Liver (tissue), 8 donors: ENCODE measurements at regions not wholly inside any gene's neighbourhood (a gene's known extent, or its start where the extent isn't known, plus 50 kb on each side); places are given as distances from the start of the nearest gene placed in this dataset.
A peak's percentile ranks its signal among the peaks of the same experiment; 100 is the strongest.

Experiments
- DNase-seq: peaks from one replicate; pipeline ENCODE4 v3.0.0-alpha.2; 2017; ENCODE audit warnings: low spot score
- H3K27ac ChIP-seq, 2 donors: one replicate each; pipeline ENCODE4 v1.7.0; 2013; ENCODE audit warnings: inconsistent platforms in 2 of 2, low read length in 2 of 2, control low read depth in 1 of 2, low read depth in 1 of 2, mild to moderate bottlenecking in 1 of 2
- H3K27me3 ChIP-seq, 4 donors: one replicate each; pipeline versions ENCODE4 v1.6.1 to v1.7.0; 2013; ENCODE audit warnings: low read length in 3 of 4, inconsistent platforms in 1 of 4, mild to moderate bottlenecking in 1 of 4, moderate library complexity in 1 of 4; ENCODE audit not compliant: control insufficient read depth in 4 of 4, insufficient read depth in 4 of 4
- H3K36me3 ChIP-seq, 4 donors: one replicate each; pipeline versions ENCODE4 v1.6.1 to v1.7.0; 2013; ENCODE audit warnings: low read length in 3 of 4, mild to moderate bottlenecking in 3 of 4, low read depth in 1 of 4, moderate library complexity in 1 of 4; ENCODE audit not compliant: control insufficient read depth in 4 of 4, insufficient read depth in 3 of 4
- H3K4me1 ChIP-seq, 4 donors: one replicate each; pipeline versions ENCODE4 v1.6.1 to v1.7.0; 2013; ENCODE audit warnings: low read length in 3 of 4, mild to moderate bottlenecking in 3 of 4, moderate library complexity in 1 of 4; ENCODE audit not compliant: control insufficient read depth in 4 of 4, insufficient read depth in 4 of 4
- H3K4me3 ChIP-seq, 3 donors: one replicate each; pipeline versions ENCODE4 v1.6.1 to v1.7.0; 2013; ENCODE audit warnings: low read length in 3 of 3, control low read depth in 1 of 3, low read depth in 1 of 3, mild to moderate bottlenecking in 1 of 3
- H3K9ac ChIP-seq, 2 donors: one replicate each; pipeline ENCODE4 v1.7.0; 2013; ENCODE audit warnings: low read length in 2 of 2, mild to moderate bottlenecking in 2 of 2, moderate library complexity in 2 of 2, control low read depth in 1 of 2, low read depth in 1 of 2
- H3K9me3 ChIP-seq, 4 donors: one replicate each; pipeline versions ENCODE4 v1.6.1 to v1.7.0; 2013; ENCODE audit warnings: low read length in 3 of 4; ENCODE audit not compliant: control insufficient read depth in 4 of 4
- CTCF ChIP-seq: fragments of 150-350 bp; IDR thresholded peaks from 2 replicates; pipeline ENCODE4 v1.5.1; 2017; ENCODE audit warnings: improper control_type of control experiment, low read depth, low read length; ENCODE audit not compliant: missing input control
- EGR1 ChIP-seq, 2 donors: IDR thresholded peaks; 2 replicates each; pipeline ENCODE4 v1.6.1; 2016 to 2018; ENCODE audit warnings: antibody characterized with exemption in 2 of 2, low read depth in 2 of 2
- GABPA ChIP-seq, 2 donors: IDR thresholded peaks in 1 of 2; conservative IDR thresholded peaks in 1 of 2; 2 replicates each; pipeline ENCODE4 v1.6.1; 2016; ENCODE audit warnings: antibody characterized with exemption in 2 of 2, mild to moderate bottlenecking in 1 of 2, moderate library complexity in 1 of 2
- HNF4A ChIP-seq, 2 donors: conservative IDR thresholded peaks; 2 replicates each; pipeline ENCODE4 v1.6.1; 2016; ENCODE audit warnings: antibody characterized with exemption in 2 of 2, mild to moderate bottlenecking in 2 of 2
- NR2F2 ChIP-seq: IDR thresholded peaks from 2 replicates; pipeline ENCODE4 v1.6.1; 2016; ENCODE audit warnings: antibody characterized with exemption
- RAD21 ChIP-seq, 2 donors: IDR thresholded peaks; 2 replicates each; pipeline ENCODE4 v1.6.1; 2016; ENCODE audit warnings: antibody characterized with exemption in 2 of 2, mild to moderate bottlenecking in 2 of 2
- REST ChIP-seq: IDR thresholded peaks from 2 replicates; pipeline ENCODE4 v1.6.1; 2016; ENCODE audit warnings: antibody characterized with exemption, mild to moderate bottlenecking
- RXRA ChIP-seq, 2 donors: IDR thresholded peaks; 2 replicates each; pipeline ENCODE4 v1.6.1; 2017 to 2018; ENCODE audit warnings: antibody characterized with exemption in 2 of 2, mild to moderate bottlenecking in 1 of 2
- SP1 ChIP-seq: IDR thresholded peaks from 2 replicates; pipeline ENCODE4 v1.6.1; 2018; ENCODE audit warnings: antibody characterized with exemption, mild to moderate bottlenecking
- YY1 ChIP-seq: IDR thresholded peaks from 2 replicates; pipeline ENCODE4 v1.6.1; 2016; ENCODE audit warnings: antibody characterized with exemption, mild to moderate bottlenecking
- ZBTB33 ChIP-seq: IDR thresholded peaks from 2 replicates; pipeline ENCODE4 v1.6.1; 2016; ENCODE audit warnings: antibody characterized with exemption
- WGBS: extraction: QIAGEN DNeasy Blood & Tissue Kit; methylation state at CpG from one replicate; pipeline ENCODE4 v1.1.7; 2013; 5-methylcytosine and 5-hydroxymethylcytosine counted together
- TF ChIP-seq, protein P1 (sequence below): IDR thresholded peaks from 2 replicates; pipeline ENCODE4 v1.6.1; 2016; ENCODE audit warnings: antibody characterized with exemption
- TF ChIP-seq, protein P2 (sequence below): IDR thresholded peaks from 2 replicates; pipeline ENCODE4 v1.6.1; 2016; ENCODE audit warnings: antibody characterized with exemption
- donor health status: healthy.
- donor health status: healthy.
- donor health status: healthy.
- donor health status: healthy.
- donor health status: healthy.

DNA sequence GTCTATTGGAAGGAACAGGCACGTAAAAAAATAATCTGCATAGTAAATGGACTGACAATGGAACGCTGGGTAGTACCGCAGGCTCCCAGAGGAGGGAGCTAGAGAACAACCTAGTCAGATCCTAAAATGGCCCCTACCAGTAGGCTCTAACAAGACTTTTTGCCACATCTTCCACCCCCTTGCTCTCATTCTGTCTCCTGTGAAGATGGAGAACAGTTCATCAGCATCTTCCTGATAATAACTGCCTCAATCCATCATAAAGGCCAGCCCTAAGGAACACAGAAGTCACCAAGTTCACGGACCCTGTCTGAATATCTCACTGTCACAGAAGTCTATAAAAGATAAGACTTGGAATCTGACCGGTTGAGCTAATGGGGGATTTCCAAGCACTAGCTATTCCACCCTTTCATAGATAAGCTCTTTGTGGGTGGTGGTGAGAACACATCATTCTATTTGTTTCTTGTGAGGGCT, 133.4 kb downstream of the SLC1A3 start:
- no peaks in the 10 kb centered on the region for H3K27me3 ChIP-seq
- TF ChIP-seq RAD21 (IDR thresholded peaks at IDR 0.05) (peak; percentile 73 to 83), CTCF (peak; percentile 81), YY1 (peak; percentile 63), RXRA (IDR thresholded peaks at IDR 0.05) (no peak)
- WGBS: 15% methylated on average over 5 of the region's 5 CpGs
- H3K9ac ChIP-seq: no peak overlapping the region
- no peaks in the 10 kb centered on the region for H3K36me3 ChIP-seq
- peak; percentile 83 for DNase-seq
- H3K4me1 ChIP-seq: peaks cover 0 to 10% (median 6%) of the 10 kb centered on the region in 4 donors
- H3K9me3 ChIP-seq: no peaks in the 10 kb centered on the region
- H3K27ac ChIP-seq: no peak overlapping the region
- H3K4me3 ChIP-seq: no peak overlapping the region

DNA sequence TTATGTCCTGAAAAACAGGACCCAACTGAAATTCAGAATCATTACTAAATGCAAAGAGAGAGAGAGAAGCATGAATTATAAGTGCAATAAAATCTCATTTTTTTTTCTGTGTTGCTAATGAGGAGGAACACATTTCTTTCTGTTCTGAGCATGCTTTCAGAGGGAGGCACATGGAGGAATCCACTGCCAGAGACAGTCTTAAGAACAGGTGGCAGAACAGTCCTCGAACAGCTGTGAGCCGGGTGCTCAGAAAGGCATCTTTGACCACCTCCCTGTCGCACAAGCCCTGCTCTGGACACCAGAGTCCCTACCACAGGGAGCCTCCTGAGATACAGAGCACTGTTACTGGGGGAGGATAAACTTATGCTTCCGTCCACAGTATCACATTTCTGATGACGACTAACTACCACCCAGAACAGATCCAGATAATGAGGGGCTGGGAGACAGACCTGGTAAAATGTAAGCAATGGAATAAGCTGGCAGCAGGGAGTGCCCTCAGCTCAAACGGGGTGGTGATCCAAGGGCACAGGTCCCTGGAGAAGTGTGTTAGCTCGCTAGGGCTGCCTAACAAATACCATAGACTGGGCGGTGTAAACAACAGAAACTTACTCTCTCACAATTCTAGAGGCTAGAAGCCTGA, 134.0 kb downstream of the SLC1A3 start:
- no peak overlapping the region for H3K27ac ChIP-seq
- no peak for DNase-seq

More for the DNA sequence above, 134.0 kb downstream of the SLC1A3 start:
- H3K4me1 ChIP-seq: peaks cover under 1 to 16% (median 11%) of the 10 kb centered on the region in 4 donors
- 77% methylated on average over 8 of the region's 8 CpGs for WGBS
- no peak for TF ChIP-seq GABPA (IDR thresholded peaks at IDR 0.05 in 1 of 2, conservative IDR thresholded peaks at IDR 0.05 in 1 of 2)
- TF ChIP-seq, protein P1, sequence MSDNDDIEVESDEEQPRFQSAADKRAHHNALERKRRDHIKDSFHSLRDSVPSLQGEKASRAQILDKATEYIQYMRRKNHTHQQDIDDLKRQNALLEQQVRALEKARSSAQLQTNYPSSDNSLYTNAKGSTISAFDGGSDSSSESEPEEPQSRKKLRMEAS: no peak
- no peak for TF ChIP-seq SP1
- no peak for TF ChIP-seq RAD21 (IDR thresholded peaks at IDR 0.05)
- no peak for TF ChIP-seq REST
- TF ChIP-seq YY1: no peak
- TF ChIP-seq, protein P2, sequence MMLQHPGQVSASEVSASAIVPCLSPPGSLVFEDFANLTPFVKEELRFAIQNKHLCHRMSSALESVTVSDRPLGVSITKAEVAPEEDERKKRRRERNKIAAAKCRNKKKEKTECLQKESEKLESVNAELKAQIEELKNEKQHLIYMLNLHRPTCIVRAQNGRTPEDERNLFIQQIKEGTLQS: no peak
- no peak for TF ChIP-seq ZBTB33
- no peak for TF ChIP-seq EGR1 (IDR thresholded peaks at IDR 0.05; ENCODE audit: low read depth in 2 of 2)
- TF ChIP-seq RXRA (IDR thresholded peaks at IDR 0.05): no peak
- TF ChIP-seq HNF4A (conservative IDR thresholded peaks at IDR 0.05): no peak
- no peak for TF ChIP-seq NR2F2
- no peaks in the 10 kb centered on the region for H3K27me3 ChIP-seq
- H3K4me3 ChIP-seq: no peak overlapping the region
- H3K36me3 ChIP-seq: no peaks in the 10 kb centered on the region
- no peak overlapping the region for H3K9ac ChIP-seq
- no peaks in the 10 kb centered on the region for H3K9me3 ChIP-seq
